ENCODE measurements at regions not wholly inside any gene's neighbourhood (a gene's known extent, or its start where the extent isn't known, plus 50 kb on each side); places are given as distances from the start of the nearest gene placed in this dataset.

DNA sequence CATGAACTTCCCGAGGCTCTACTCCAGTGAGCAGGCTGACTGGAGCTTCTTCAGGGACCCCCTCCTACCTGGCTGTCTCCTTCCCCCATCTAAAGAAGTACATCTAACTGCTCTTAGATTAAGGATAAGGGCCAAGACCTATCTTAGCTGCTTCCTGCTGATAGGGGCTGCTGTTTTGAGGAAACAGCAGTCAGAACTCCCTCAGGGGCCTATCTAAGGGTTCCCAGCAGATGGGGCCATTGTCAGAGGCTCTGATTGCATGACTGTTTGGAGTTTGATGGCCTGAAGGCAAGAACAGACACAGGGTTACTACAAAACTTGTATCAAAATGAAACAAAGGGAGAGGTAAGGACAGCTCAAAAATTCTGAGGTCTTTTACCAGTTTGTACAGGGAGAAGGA is 2636.9 kb upstream of the PCDH20 start:
- TF ChIP-seq, protein P1, sequence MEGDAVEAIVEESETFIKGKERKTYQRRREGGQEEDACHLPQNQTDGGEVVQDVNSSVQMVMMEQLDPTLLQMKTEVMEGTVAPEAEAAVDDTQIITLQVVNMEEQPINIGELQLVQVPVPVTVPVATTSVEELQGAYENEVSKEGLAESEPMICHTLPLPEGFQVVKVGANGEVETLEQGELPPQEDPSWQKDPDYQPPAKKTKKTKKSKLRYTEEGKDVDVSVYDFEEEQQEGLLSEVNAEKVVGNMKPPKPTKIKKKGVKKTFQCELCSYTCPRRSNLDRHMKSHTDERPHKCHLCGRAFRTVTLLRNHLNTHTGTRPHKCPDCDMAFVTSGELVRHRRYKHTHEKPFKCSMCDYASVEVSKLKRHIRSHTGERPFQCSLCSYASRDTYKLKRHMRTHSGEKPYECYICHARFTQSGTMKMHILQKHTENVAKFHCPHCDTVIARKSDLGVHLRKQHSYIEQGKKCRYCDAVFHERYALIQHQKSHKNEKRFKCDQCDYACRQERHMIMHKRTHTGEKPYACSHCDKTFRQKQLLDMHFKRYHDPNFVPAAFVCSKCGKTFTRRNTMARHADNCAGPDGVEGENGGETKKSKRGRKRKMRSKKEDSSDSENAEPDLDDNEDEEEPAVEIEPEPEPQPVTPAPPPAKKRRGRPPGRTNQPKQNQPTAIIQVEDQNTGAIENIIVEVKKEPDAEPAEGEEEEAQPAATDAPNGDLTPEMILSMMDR (IDR thresholded peaks at IDR 0.05; ENCODE audit: control extremely low read depth, extremely low read depth, low read depth, missing control alignments) = no peak
- DNase-seq (ENCODE audit: extremely low spot score) = no peak
- ChIA-PET POLR2A (no interaction called here), CTCF (interaction anchor here (0.9 kb wide), 1 partner anchor 9 kb away, joined by 3 read pairs; no protein-coding TSS in a partner anchor)

DNA sequence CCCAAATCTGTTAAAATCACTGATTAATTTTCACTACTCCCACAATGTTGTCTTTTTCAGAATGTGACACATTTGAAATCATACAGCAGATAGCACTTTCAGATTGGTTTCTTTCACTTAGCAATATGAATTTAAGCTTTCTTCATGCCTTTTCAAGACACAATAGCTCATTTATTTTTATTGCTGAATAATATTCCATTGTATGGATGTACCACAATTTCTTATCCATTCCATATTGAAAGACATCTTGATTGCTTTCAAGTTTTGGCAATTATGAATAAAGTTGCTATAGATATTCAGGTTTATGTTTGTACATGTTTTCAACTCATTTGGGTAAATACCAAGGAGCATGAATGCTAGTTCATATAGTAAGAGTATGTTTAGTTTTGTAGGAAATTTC is 2635.6 kb upstream of the PCDH20 start:
- POLR2A ChIA-PET = no interaction called here
- CTCF ChIA-PET = no interaction called here
- TF ChIP-seq, protein P1 (IDR thresholded peaks at IDR 0.05; ENCODE audit: control extremely low read depth, extremely low read depth, low read depth, missing control alignments) = no peak

DNA sequence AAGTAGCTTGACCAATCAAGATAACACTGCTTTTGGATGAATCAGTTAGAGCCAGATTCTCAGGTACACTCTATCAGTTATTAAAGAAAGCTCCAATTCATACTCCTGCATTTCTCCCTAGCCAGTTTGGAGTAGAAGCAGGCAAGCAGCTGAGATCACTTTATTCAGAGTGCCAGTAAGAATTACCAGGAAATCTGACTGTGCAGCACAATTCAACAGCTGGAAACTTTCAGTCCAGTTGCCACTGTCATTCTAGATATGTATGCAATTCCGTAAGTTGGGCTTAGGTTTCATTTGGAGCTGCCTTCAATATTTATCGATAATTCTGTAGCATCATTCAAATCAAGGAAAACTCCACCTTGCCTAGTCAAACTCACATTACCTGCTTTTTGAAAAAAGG is 2625.6 kb upstream of the PCDH20 start:
- DNase-seq (ENCODE audit: extremely low spot score) = no peak
- TF ChIP-seq, protein P1 (IDR thresholded peaks at IDR 0.05; ENCODE audit: control extremely low read depth, extremely low read depth, low read depth, missing control alignments) = no peak
- ChIA-PET CTCF (no interaction called here), POLR2A (no interaction called here)

More for the DNA sequence above, 2635.6 kb upstream of the PCDH20 start:
- DNase-seq (ENCODE audit: extremely low spot score) = no peak

DNA sequence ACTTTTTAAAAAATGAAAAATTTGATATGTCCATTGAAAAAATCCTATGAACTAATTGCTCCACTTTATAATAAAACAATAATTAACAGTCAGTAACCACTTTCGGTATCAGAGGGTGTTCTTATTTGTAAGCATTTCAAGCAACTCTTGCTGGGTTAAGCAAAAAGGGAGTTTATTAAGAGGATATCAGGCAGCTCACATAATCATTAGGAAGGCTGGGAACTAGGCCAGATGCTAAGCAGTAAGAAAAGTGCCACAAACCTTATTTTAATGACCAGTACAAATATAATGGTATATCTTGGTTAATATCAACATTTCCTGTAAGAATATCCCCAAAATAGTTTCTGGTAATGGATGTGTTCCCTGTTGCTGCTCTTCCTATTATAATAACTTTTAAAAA is 2618.3 kb upstream of the PCDH20 start:
- TF ChIP-seq, protein P1 (IDR thresholded peaks at IDR 0.05; ENCODE audit: control extremely low read depth, extremely low read depth, low read depth, missing control alignments) = no peak
- DNase-seq (ENCODE audit: extremely low spot score) = no peak
- ChIA-PET CTCF (no interaction called here), POLR2A (no interaction called here)

DNA sequence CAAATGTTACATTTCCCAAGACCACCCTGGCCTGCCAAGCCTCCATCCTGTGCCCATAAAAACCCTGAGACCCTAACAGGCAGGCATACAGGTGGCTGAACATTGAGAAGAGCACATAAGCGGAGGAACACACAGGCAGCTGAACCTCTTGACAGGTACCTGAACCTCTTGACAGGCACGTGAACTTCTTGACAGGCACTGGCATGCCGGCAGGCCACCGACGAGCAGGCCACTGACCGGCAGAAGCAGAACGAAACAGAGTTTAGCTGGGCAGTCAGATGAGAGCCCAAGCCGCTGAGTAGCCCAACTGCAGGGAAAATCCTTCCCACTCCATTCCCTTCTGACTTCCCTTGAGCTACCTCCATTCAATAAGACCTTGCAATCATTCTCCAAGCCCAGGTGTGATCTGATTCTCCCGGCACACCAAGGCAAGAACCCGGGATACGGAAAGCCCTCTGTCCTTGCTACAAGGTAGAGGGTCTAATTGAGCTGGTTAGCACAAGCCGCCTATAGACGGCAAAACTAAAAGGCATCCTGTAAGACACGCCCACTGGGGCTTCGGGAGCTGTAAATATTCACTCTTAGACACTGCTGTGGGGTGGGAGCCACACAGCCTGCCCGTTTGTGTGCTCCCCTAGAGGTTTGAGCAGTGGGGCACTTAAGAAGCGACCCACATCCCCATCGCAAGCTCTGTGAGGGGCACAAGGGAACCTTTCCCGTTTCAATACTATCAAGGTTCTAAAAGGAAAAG is 2613.9 kb upstream of the PCDH20 start:
- ChIA-PET CTCF (interaction anchor here (1.0 to 1.5 kb wide), 3 partner anchors 19 to 31 kb away, joined by 3 to 4 read pairs (median 3); no protein-coding TSS in a partner anchor), POLR2A (no interaction called here)
- TF ChIP-seq, protein P1 (IDR thresholded peaks at IDR 0.05; ENCODE audit: control extremely low read depth, extremely low read depth, low read depth, missing control alignments) = no peak
- no peak for DNase-seq (ENCODE audit: extremely low spot score)

DNA sequence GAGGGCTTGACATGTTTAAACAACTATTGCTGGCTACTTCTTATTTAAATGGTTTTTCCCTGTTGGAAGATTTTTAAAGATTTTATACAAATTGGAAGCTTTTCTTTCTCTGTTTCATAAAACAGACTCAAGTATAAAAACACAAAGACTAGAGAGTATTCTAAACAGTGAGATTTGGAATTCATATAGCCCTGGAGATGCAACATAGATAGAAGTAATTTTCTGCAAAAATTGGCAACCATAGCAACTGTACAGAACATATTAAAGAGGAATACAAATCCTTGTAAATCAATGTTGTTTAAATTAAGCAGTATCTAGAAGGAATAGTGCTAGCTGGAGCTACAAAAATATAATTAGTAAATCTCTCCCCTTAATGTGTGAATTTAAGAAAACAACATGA is 2612.9 kb upstream of the PCDH20 start:
- CTCF ChIA-PET = interaction anchor here (1.3 to 1.5 kb wide), 2 partner anchors 25 to 30 kb away, joined by 3 read pairs; no protein-coding TSS in a partner anchor

More for the DNA sequence above, 2612.9 kb upstream of the PCDH20 start:
- TF ChIP-seq, protein P1 (IDR thresholded peaks at IDR 0.05; ENCODE audit: control extremely low read depth, extremely low read depth, low read depth, missing control alignments) = no peak
- POLR2A ChIA-PET = no interaction called here
- DNase-seq (ENCODE audit: extremely low spot score) = no peak
